Activated B cell treated with CpG ODN at 0.5 μM for 24 hours (primary cell): ENCODE measurements at regions not wholly inside any gene's neighbourhood (a gene's known extent, or its start where the extent isn't known, plus 50 kb on each side); places are given as distances from the start of the nearest gene placed in this dataset.

Source experiments
- ATAC-seq: fragments of 200-7000 bp; cut with Tn5 transposase; one replicate; pipeline ENCODE4 v1.10.0; 2021; ENCODE audit warnings: low read depth, mild to moderate bottlenecking, moderate library complexity
- CTCF ChIA-PET: fragments of 350-600 bp; sonication (Branson Sonifier 250); formaldehyde crosslinking; loops from one replicate; lab custom pipeline; 2021; ENCODE audit warnings: antibody characterized with exemption; lab: Charles Lee
- POLR2A ChIA-PET: fragments of 350-600 bp; sonication (Branson Sonifier 250); formaldehyde crosslinking; loops from one replicate; lab custom pipeline; 2021; ENCODE audit warnings: antibody characterized with exemption; lab: Charles Lee
- DNase-seq: peaks from one replicate; pipeline ENCODE4 v3.0.0; 2022
- H3K27ac Mint-ChIP-seq: one replicate; pipeline ENCODE4 v1.8.0; 2020; ENCODE audit warnings: mixed read lengths
- H3K27me3 Mint-ChIP-seq: one replicate; pipeline ENCODE4 v1.8.0; 2021; ENCODE audit warnings: mixed read lengths
- H3K36me3 Mint-ChIP-seq: one replicate; pipeline ENCODE4 v1.8.0; 2021; ENCODE audit warnings: low read depth, mixed read lengths
- H3K4me1 Mint-ChIP-seq: one replicate; pipeline ENCODE4 v1.8.0; 2021; ENCODE audit warnings: mixed read lengths
- H3K4me3 Mint-ChIP-seq: one replicate; pipeline ENCODE4 v1.8.0; 2020; ENCODE audit warnings: mild to moderate bottlenecking, mixed read lengths
- H3K9me3 Mint-ChIP-seq: one replicate; pipeline ENCODE4 v1.8.0; 2020; ENCODE audit warnings: mixed read lengths
- intact Hi-C: fragments of 100-400 bp; cut with micrococcal nuclease; formaldehyde crosslinking; loops from one replicate; pipeline ENCODE4 v1.15.1; 2024
- TF ChIP-seq, protein P1 (sequence below): fragments of 200-600 bp; IDR thresholded peaks from one replicate; pipeline ENCODE4 v1.8.0; 2022; ENCODE audit warnings: antibody characterized with exemption, mild to moderate bottlenecking

DNA sequence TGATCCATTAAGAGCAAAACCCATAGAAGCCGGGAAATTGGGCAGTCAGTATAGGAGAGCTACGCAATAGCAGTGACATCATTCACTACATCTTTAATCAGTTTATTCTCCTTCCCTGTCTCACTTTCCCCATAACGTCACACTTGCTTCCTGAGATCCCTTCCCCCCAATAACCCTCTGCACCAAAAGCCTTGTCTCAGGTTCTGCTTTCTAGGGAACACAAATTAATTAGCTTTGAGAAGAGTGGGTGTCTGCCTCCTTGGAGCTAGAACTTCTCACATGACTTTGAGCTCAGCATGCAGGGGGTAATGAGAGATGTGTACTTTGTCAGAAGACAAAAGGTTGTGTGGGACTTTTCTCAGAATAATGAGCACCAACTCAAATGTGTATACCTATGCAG, 128.3 kb upstream of the MAOA start:
- Mint-ChIP-seq H3K4me3 (no peak overlapping the region), H3K36me3 (no peaks in the 10 kb centered on the region), H3K27me3 (no peaks in the 10 kb centered on the region), H3K4me1 (no peaks in the 10 kb centered on the region), H3K27ac (no peak overlapping the region), H3K9me3 (peaks cover 2% of the 10 kb centered on the region)
- ChIA-PET CTCF (interaction anchor here (0.8 kb wide), 1 partner anchor 30 kb away, joined by 3 read pairs; no protein-coding TSS in a partner anchor), POLR2A (no interaction called here)
- DNase-seq (no peak), ATAC-seq (no peak)
- TF ChIP-seq, protein P1, sequence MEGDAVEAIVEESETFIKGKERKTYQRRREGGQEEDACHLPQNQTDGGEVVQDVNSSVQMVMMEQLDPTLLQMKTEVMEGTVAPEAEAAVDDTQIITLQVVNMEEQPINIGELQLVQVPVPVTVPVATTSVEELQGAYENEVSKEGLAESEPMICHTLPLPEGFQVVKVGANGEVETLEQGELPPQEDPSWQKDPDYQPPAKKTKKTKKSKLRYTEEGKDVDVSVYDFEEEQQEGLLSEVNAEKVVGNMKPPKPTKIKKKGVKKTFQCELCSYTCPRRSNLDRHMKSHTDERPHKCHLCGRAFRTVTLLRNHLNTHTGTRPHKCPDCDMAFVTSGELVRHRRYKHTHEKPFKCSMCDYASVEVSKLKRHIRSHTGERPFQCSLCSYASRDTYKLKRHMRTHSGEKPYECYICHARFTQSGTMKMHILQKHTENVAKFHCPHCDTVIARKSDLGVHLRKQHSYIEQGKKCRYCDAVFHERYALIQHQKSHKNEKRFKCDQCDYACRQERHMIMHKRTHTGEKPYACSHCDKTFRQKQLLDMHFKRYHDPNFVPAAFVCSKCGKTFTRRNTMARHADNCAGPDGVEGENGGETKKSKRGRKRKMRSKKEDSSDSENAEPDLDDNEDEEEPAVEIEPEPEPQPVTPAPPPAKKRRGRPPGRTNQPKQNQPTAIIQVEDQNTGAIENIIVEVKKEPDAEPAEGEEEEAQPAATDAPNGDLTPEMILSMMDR = no peak
- intact Hi-C loops = no loop called here

DNA sequence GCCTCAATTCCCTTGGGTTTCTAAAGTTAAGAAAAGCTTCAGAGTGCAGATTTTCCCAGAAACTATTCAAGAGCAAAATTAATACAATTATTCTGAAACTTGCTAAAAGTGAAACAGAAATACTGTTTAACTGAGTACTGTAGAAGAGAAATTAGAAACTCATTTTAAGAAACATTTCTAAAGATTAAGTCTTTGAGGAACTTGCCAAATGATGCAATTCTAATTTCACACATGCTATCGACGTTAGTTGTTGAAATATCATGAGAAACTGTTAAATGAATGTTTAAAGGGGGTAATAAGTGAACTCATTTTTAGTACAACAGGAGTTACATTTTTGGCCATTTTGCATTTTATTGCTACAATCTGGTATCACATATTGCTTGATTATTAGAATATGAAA, 125.3 kb upstream of the MAOA start:
- Mint-ChIP-seq H3K27ac (no peak overlapping the region), H3K27me3 (no peaks in the 10 kb centered on the region), H3K4me1 (no peaks in the 10 kb centered on the region), H3K36me3 (no peaks in the 10 kb centered on the region), H3K4me3 (no peak overlapping the region), H3K9me3 (peaks cover 5% of the 10 kb centered on the region)
- ChIA-PET POLR2A (no interaction called here), CTCF (no interaction called here)
- TF ChIP-seq, protein P1 = no peak
- DNase-seq (no peak), ATAC-seq (no peak)
- intact Hi-C loops = no loop called here

DNA sequence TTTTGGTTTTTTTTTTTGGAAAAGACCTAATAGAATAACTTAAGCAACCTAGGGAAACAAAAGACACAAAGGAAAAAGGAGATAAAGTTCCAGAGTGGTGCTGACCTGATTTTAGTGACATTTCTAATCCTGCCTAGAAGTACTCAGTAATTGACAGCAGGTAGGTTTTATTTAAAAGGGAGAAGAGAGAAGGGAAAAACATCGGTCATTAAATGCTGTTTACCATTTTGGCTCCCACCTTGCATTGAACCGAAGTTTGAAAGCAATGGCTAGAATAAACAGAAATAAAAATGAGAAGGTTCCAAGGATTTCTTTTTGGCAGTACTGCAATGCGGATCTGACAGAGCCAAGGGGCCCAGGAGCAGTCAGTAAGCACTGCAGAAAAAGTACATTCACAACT, 115.8 kb upstream of the MAOA start:
- ChIA-PET CTCF (no interaction called here), POLR2A (no interaction called here)
- peaks cover 6% of the 10 kb centered on the region for H3K4me1 Mint-ChIP-seq

DNA sequence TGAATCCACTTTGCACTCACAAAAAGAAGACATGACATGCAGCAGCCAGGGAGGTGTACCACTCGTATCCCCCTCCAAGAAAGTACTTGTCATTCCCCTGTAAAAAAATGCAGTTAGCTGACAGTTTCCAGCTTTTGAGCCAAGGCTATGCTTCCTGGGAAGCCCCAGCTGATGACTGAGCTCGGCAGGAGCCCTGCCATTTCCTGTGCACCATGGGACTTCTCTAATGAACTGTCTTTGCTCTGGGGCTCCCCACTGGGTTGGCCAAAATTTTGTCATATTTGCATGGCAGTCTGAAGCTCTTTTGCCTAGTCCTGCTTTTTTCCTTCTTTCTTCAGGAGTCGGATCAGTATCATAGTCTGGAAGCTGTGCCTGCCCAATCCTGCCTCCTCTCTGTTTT, 104.5 kb upstream of the MAOA start:
- Mint-ChIP-seq H3K27ac (no peak overlapping the region), H3K4me3 (no peak overlapping the region), H3K9me3 (peaks cover 7% of the 10 kb centered on the region), H3K36me3 (no peaks in the 10 kb centered on the region), H3K4me1 (peaks cover 7% of the 10 kb centered on the region), H3K27me3 (no peaks in the 10 kb centered on the region)
- no peak for DNase-seq
- intact Hi-C loops = loop anchor here (10.0 kb wide), 2 partner anchors 63 to 607 kb away; no protein-coding TSS in a partner anchor
- TF ChIP-seq, protein P1 = no peak
- CTCF ChIA-PET = no interaction called here
- POLR2A ChIA-PET = no interaction called here
- ATAC-seq = no peak

More for the DNA sequence above, 115.8 kb upstream of the MAOA start:
- Mint-ChIP-seq H3K27ac (no peak overlapping the region), H3K4me3 (no peak overlapping the region), H3K9me3 (no peaks in the 10 kb centered on the region), H3K36me3 (no peaks in the 10 kb centered on the region), H3K27me3 (no peaks in the 10 kb centered on the region)
- ATAC-seq (no peak), DNase-seq (no peak)
- intact Hi-C loops = no loop called here
- TF ChIP-seq, protein P1 = no peak

DNA sequence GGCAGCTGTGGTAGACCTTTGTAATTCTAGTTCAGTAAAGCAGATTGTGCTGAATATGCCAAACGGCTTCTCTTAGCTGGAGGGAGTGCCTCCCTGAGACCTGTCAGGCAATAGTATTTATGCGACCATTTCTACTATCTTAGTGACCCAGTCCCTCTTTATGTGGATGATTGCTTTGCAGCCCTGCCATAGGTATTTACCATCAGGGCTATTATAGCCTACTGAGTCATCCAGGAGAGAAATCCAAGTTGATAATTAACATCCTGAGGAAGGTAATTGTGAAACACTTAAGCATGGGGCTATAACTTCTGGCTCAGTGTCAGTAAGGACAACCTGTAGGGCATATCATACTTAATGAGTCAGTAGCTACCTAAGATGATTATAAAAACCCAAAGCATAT, 103.9 kb upstream of the MAOA start:
- no peaks in the 10 kb centered on the region for H3K27me3 Mint-ChIP-seq
- no peaks in the 10 kb centered on the region for H3K36me3 Mint-ChIP-seq
- peaks cover 11% of the 10 kb centered on the region for H3K4me1 Mint-ChIP-seq
- POLR2A ChIA-PET = no interaction called here
- TF ChIP-seq, protein P1 = no peak
- intact Hi-C loops = loop anchor here (10.0 kb wide), 2 partner anchors 63 to 607 kb away; no protein-coding TSS in a partner anchor
- no peak overlapping the region for H3K4me3 Mint-ChIP-seq
- H3K27ac Mint-ChIP-seq = no peak overlapping the region
- CTCF ChIA-PET = no interaction called here
- H3K9me3 Mint-ChIP-seq = peaks cover 7% of the 10 kb centered on the region
- DNase-seq = no peak
- no peak for ATAC-seq
